22Rv1 (cell line): ENCODE measurements at regions not wholly inside any gene's neighbourhood (a gene's known extent, or its start where the extent isn't known, plus 50 kb on each side); places are given as distances from the start of the nearest gene placed in this dataset.

Experiments
- CTCF ChIP-seq: fragments of 450-650 bp; IDR thresholded peaks from 2 replicates; pipeline ENCODE4 v1.5.1; 2017; ENCODE audit warnings: mild to moderate bottlenecking
- ZFX ChIP-seq: fragments of 450-650 bp; IDR thresholded peaks from 2 replicates; pipeline ENCODE4 v1.6.1; 2017; ENCODE audit warnings: antibody characterized with exemption, borderline replicate concordance

DNA sequence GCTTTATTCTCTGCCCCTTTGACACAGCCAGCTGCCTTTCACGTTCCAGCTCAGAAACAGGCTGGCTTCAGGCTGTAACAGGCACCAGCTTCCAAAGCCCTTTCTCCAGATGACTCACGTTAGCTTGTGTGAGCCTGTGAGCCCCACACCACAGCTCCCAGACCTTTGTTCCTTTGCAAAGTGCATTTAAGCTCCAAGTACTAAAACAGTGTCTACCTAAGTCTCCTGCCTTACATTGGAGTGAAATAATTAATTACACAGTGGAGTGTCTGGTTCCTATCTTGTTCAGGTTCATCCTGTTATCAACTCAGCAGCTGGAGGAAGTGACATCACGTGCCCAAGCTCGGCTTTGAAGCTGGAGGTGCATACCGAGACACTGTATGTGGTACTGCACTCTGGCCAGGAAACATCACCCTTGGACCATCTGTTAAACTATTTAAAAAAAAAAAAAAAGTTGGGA lies 475.8 kb downstream of the FOXO1 start:
- TF ChIP-seq CTCF (no peak), ZFX (no peak)
